C4-2B (cell line): ENCODE measurements at regions not wholly inside any gene's neighbourhood (a gene's known extent, or its start where the extent isn't known, plus 50 kb on each side); places are given as distances from the start of the nearest gene placed in this dataset.

Source experiments
- ZFX ChIP-seq: fragments of 450-650 bp; IDR thresholded peaks from 2 replicates; pipeline ENCODE4 v1.6.1; 2017
- TF ChIP-seq, protein P1 (sequence below): fragments of 450-650 bp; conservative IDR thresholded peaks from 2 replicates; pipeline ENCODE4 v1.5.1; 2017; ENCODE audit warnings: mild to moderate bottlenecking

DNA sequence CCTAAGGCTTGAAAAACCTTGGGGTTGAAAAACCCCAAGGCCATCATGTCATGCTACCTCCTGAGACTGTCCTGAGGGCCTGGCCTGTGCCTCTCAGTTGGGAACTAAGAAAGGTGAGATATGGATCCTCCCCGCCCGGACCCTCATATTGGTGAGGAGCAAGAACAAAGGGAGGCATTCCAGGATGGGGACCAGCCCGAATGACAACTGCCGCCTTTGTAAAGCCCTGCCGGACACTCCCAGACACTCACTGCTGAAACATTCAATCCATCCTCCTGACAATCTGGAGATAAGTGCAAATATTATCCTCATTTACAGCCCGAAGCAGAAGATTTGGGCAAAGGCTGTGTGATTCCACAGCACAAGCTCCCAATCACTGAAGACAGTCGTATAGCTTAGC, 298.3 kb downstream of the NSG2 start:
- TF ChIP-seq, protein P1, sequence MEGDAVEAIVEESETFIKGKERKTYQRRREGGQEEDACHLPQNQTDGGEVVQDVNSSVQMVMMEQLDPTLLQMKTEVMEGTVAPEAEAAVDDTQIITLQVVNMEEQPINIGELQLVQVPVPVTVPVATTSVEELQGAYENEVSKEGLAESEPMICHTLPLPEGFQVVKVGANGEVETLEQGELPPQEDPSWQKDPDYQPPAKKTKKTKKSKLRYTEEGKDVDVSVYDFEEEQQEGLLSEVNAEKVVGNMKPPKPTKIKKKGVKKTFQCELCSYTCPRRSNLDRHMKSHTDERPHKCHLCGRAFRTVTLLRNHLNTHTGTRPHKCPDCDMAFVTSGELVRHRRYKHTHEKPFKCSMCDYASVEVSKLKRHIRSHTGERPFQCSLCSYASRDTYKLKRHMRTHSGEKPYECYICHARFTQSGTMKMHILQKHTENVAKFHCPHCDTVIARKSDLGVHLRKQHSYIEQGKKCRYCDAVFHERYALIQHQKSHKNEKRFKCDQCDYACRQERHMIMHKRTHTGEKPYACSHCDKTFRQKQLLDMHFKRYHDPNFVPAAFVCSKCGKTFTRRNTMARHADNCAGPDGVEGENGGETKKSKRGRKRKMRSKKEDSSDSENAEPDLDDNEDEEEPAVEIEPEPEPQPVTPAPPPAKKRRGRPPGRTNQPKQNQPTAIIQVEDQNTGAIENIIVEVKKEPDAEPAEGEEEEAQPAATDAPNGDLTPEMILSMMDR, result no peak
- TF ChIP-seq ZFX, result no peak
